RWPE2 (cell line): ENCODE measurements at regions not wholly inside any gene's neighbourhood (a gene's known extent, or its start where the extent isn't known, plus 50 kb on each side); places are given as distances from the start of the nearest gene placed in this dataset.
A peak's percentile ranks its signal among the peaks of the same experiment; 100 is the strongest.
"Not testable (repeated sequence)": the region's sequence is repeated elsewhere in the genome, so short reads cannot be mapped to it uniquely, and the experiment has no call there.

Experiments used
- ATAC-seq: fragments of 200-7000 bp; cut with Tn5 transposase; 3 replicates; pipeline ENCODE4 v1.9.1; 2021; ENCODE audit warnings: low read depth
- DNase-seq: peaks from one replicate; pipeline ENCODE4 v3.0.0-alpha.2; 2020; ENCODE audit warnings: low spot score
- H3K27ac ChIP-seq: fragments of 450-650 bp; 2 replicates; pipeline ENCODE4 v1.5.1; 2017; ENCODE audit warnings: mild to moderate bottlenecking; ENCODE audit not compliant: poor library complexity, severe bottlenecking
- H3K27me3 ChIP-seq: fragments of 250-450 bp; sonication (Bioruptor Pico); 2 replicates; pipeline ENCODE4 v1.5.1; 2021; ENCODE audit warnings: mild to moderate bottlenecking, moderate library complexity; ENCODE audit not compliant: insufficient read depth, poor library complexity, severe bottlenecking
- H3K36me3 ChIP-seq: fragments of 250-450 bp; sonication (Bioruptor Pico); 2 replicates; pipeline ENCODE4 v1.5.1; 2020; ENCODE audit warnings: low read depth, mild to moderate bottlenecking, moderate library complexity
- H3K4me1 ChIP-seq: fragments of 250-450 bp; sonication (Bioruptor Pico); 2 replicates; pipeline ENCODE4 v1.5.1; 2021; ENCODE audit warnings: mild to moderate bottlenecking, moderate library complexity; ENCODE audit not compliant: insufficient read depth, poor library complexity, severe bottlenecking
- H3K4me3 ChIP-seq: fragments of 250-450 bp; sonication (Bioruptor Pico); 2 replicates; pipeline ENCODE4 v1.5.1; 2021; ENCODE audit warnings: mild to moderate bottlenecking, moderate library complexity; ENCODE audit not compliant: severe bottlenecking
- H3K9me3 ChIP-seq: fragments of 250-450 bp; sonication (Bioruptor Pico); 2 replicates; pipeline ENCODE4 v1.5.1; 2021; ENCODE audit warnings: mild to moderate bottlenecking, moderate library complexity; ENCODE audit not compliant: severe bottlenecking
- TF ChIP-seq, protein P1 (sequence below): fragments of 450-650 bp; IDR thresholded peaks from one replicate; pipeline ENCODE4 v1.5.1; 2017; ENCODE audit warnings: mild to moderate bottlenecking, moderate library complexity; ENCODE audit not compliant: poor library complexity, severe bottlenecking

DNA sequence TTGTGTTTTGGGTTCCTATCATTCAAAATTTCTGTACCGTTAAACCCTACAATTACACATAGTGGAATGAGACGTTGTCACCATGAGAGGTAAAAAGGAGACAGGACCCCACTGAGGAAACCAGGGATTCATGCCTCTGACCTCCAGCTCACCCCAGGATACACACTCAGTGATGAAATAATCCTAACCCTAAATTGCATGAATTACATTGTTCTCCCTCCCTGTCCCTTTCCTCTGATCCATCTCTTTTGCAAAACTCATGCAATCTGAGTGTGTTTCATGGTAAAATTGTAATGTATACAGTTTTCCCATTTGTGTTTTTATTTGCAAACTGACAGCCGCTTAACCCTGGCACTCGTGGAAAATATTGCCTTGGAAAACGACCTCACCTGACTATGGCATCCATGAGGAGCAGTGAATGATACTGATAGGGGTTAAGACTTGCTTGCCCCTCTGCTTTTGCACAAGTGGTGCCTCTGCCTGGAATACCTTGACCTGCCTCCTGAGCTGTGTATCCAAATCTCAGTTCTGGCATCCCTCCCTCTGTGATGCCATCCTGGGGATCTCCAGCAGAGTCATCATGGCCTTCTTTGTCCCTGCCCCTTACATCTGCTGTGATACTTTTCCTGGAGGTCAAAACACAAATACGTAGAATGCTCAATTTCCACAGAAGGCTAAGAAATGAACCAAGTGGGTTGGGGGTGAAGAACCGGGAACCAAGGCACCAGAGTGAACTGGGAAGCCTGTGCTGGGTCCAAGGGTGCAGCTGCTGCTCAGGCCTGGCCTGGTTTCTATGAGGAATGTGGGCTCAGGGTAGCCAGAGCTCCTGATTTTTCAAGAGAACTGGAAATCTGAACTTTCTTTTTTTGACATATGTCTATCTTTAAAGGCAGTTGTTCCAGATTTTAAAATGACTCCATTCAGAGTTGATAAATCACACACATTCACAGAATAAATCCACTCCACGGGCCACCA is 211.6 kb upstream of the ZNF217 start:
- H3K27me3 ChIP-seq, result no peaks in the 10 kb centered on the region
- DNase-seq, result no peak
- H3K36me3 ChIP-seq, result no peaks in the 10 kb centered on the region
- TF ChIP-seq, protein P1, sequence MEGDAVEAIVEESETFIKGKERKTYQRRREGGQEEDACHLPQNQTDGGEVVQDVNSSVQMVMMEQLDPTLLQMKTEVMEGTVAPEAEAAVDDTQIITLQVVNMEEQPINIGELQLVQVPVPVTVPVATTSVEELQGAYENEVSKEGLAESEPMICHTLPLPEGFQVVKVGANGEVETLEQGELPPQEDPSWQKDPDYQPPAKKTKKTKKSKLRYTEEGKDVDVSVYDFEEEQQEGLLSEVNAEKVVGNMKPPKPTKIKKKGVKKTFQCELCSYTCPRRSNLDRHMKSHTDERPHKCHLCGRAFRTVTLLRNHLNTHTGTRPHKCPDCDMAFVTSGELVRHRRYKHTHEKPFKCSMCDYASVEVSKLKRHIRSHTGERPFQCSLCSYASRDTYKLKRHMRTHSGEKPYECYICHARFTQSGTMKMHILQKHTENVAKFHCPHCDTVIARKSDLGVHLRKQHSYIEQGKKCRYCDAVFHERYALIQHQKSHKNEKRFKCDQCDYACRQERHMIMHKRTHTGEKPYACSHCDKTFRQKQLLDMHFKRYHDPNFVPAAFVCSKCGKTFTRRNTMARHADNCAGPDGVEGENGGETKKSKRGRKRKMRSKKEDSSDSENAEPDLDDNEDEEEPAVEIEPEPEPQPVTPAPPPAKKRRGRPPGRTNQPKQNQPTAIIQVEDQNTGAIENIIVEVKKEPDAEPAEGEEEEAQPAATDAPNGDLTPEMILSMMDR, result no peak
- H3K4me3 ChIP-seq, result no peak overlapping the region
- no peaks in the 10 kb centered on the region for H3K9me3 ChIP-seq
- peak overlapping the region; percentile 90 for H3K27ac ChIP-seq
- peaks cover 26% of the 10 kb centered on the region for H3K4me1 ChIP-seq
- ATAC-seq, result peak; percentile 55

DNA sequence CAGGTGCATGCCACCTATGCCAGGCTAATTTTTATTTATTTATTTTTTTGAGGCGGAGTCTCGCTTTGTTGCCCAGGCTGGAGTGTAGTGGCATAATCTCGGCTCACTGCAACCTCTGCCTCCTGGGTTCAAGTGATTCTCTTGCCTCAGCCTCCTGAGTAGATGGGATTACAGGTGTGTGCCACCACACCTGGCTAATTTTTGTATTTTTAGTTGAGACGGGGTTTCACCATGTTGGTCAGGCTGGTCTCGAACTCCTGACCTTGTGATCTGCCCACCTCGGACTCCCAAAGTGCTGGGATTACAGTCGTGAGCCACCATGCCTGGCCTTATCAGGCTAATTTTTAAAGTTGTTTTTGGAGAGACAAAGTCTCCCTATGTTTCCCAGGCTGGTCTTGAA is 210.7 kb upstream of the ZNF217 start:
- H3K9me3 ChIP-seq, H3K27me3 ChIP-seq, H3K36me3 ChIP-seq, H3K4me3 ChIP-seq, DNase-seq, ATAC-seq: not testable (repeated sequence)
- Histone ChIP-seq H3K27ac (peak overlapping the region; percentile 90), H3K4me1 (peaks cover 23% of the 10 kb centered on the region)

DNA sequence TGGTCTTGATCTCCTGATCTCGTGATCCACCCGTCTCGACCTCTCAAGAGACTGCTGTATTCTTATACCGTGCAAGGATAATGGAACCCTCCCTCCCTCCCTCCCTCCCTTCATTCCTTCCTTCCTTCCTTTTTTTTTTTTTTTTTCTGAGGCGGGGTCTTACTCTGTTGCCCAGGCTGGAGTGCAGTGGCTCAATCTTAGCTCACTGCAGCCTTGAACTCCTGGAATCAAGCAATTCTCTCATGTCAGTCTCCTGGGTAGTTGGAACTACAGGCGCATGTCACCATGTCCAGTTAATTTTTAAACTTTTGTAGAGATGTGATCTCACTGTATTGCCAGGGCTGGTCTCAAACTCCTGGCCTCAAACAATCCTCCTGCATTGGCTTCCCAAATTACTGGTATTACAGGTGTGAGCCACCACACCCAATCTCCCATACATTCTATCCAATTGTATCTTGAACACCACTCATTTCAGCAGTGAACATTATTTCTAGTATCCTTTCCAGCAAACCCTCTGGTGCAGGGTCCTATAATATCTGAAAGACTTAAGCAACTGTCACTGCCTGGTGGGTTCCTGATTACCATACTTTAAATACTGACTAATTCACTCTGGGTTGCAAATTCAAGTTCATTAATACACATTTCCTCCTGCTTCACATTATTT is 210.0 kb upstream of the ZNF217 start:
- Histone ChIP-seq H3K9me3 (no peaks in the 10 kb centered on the region), H3K36me3 (no peaks in the 10 kb centered on the region), H3K4me3 (no peak overlapping the region), H3K4me1 (peaks cover 28% of the 10 kb centered on the region), H3K27ac (peak overlapping the region; percentile 90), H3K27me3 (no peaks in the 10 kb centered on the region)
- DNase-seq (no peak), ATAC-seq (no peak)
- TF ChIP-seq, protein P1, result no peak

DNA sequence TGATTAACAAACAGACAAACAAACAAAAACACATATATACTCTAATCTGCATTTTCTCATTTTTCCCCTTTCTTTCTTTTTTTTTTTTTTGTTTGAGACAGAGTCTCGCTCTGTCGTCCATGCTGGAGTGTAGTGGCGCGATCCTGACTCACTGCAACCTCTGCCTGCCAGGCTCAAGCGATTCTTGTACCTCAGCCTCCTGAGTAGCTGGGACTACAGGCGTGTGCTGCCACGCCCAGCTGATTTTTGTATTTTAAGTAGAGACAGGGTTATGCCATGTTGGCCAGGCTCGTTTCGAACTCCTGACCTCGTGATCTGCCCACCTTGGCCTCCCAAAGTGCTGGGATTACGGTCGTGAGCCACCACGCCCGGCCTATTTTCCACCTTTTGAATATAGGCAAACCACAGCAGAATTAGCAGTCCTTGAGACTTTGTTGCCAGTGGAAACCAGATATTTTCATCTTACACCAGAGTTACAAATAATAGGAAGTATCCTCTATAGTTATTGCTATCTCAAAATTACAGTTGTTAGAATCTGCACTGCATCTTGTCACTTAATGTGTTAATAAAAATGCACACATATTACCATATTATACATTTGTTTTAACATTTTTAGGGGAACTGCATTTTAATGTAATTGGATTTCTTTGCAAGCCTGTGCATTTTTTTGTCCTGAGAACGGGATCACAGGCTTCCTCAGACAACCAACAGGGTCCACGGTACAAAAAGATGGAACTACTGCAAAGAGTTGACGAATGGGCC is 208.2 kb upstream of the ZNF217 start:
- no peaks in the 10 kb centered on the region for H3K27me3 ChIP-seq
- no peaks in the 10 kb centered on the region for H3K36me3 ChIP-seq
- H3K9me3 ChIP-seq, result no peaks in the 10 kb centered on the region
- peaks cover 28% of the 10 kb centered on the region for H3K4me1 ChIP-seq
- no peak overlapping the region for H3K4me3 ChIP-seq
- TF ChIP-seq, protein P1, result no peak
- no peak overlapping the region for H3K27ac ChIP-seq
- no peak for ATAC-seq
- DNase-seq, result no peak
